SK-N-SH (cell line): ENCODE measurements at regions not wholly inside any gene's neighbourhood (a gene's known extent, or its start where the extent isn't known, plus 50 kb on each side); places are given as distances from the start of the nearest gene placed in this dataset.
A peak's percentile ranks its signal among the peaks of the same experiment; 100 is the strongest.

Source experiments
- CTCF ChIA-PET: fragments of 300-600, 350-600 bp; formaldehyde crosslinking; extraction: SDS; loops from one replicate; lab custom pipeline; 2021; lab: Yijun Ruan, JAX
- POLR2A ChIA-PET: fragments of 350-600 bp; sonication (Branson Sonifier 250); formaldehyde crosslinking; extraction: SDS; loops from one replicate; lab custom pipeline; 2020; ENCODE audit warnings: antibody characterized with exemption, inconsistent platforms; lab: Yijun Ruan, JAX
- DNase-seq: peaks from one replicate; pipeline ENCODE4 v3.0.0; 2012
- H2AFZ ChIP-seq: fragments of 200-600 bp; sonication (generic); 2 replicates; pipeline ENCODE4 v1.8.1; 2016; ENCODE audit warnings: antibody characterized with exemption, mild to moderate bottlenecking, low read depth
- H3F3A ChIP-seq: fragments of 200-600 bp; sonication (generic); replicated peaks from 2 replicates; pipeline ENCODE3; 2016; ENCODE audit warnings: antibody characterized with exemption, mild to moderate bottlenecking; ENCODE audit not compliant: insufficient read depth
- H3K27ac ChIP-seq, 2 experiments: fragments of 200-500 bp in 1 of 2; fragments of 200-600 bp in 1 of 2; sonication (Bioruptor generic) in 1 of 2; sonication (generic), shearing (Covaris generic) in 1 of 2; 2 replicates each; pipeline versions ENCODE4 v1.5.1 to v1.6.1; 2014 to 2016; ENCODE audit warnings: low read depth in 2 of 2, inconsistent platforms in 1 of 2, low read length in 1 of 2, mild to moderate bottlenecking in 1 of 2, mixed read lengths in 1 of 2
- H3K27me3 ChIP-seq: fragments of 200-600 bp; sonication (generic), shearing (Covaris generic); 2 replicates; pipeline ENCODE4 v1.6.1; 2016; ENCODE audit warnings: mixed run types; ENCODE audit not compliant: insufficient read depth
- H3K36me3 ChIP-seq, 2 experiments: fragments of 200-500 bp in 1 of 2; fragments of 200-600 bp in 1 of 2; sonication (Bioruptor generic) in 1 of 2; sonication (generic) in 1 of 2; replicated peaks in 1 of 2; 2 replicates each; pipeline versions ENCODE3 to v1.5.1; 2014 to 2016; ENCODE audit warnings: low read length in 1 of 2, mild to moderate bottlenecking in 1 of 2; ENCODE audit not compliant: insufficient read depth in 2 of 2, control insufficient read depth in 1 of 2
- H3K4me1 ChIP-seq, 2 experiments: fragments of 200-500 bp in 1 of 2; fragments of 200-600 bp in 1 of 2; sonication (Bioruptor generic) in 1 of 2; sonication (generic), shearing (Covaris generic) in 1 of 2; 2 replicates each; pipeline versions ENCODE4 v1.5.1 to v1.6.1; 2014 to 2016; ENCODE audit warnings: low read depth in 1 of 2, low read length in 1 of 2, mixed run types in 1 of 2; ENCODE audit not compliant: insufficient read depth in 2 of 2, control insufficient read depth in 1 of 2
- H3K4me2 ChIP-seq: fragments of 200-600 bp; sonication (generic), shearing (Covaris generic); 2 replicates; pipeline ENCODE4 v1.6.1; 2017; ENCODE audit warnings: mixed run types
- H3K4me3 ChIP-seq, 2 experiments: fragments of 200-500 bp in 1 of 2; fragments of 200-600 bp in 1 of 2; sonication (Bioruptor generic) in 1 of 2; sonication (generic), shearing (Covaris generic) in 1 of 2; 2 replicates each; pipeline versions ENCODE4 v1.5.1 to v1.8.1; 2014 to 2016; ENCODE audit warnings: low read depth in 2 of 2, inconsistent platforms in 1 of 2, low read length in 1 of 2, mild to moderate bottlenecking in 1 of 2, mixed read lengths in 1 of 2, moderate library complexity in 1 of 2
- H3K79me2 ChIP-seq: fragments of 200-600 bp; sonication (generic); 2 replicates; pipeline ENCODE4 v1.8.1; 2017; ENCODE audit warnings: mild to moderate bottlenecking; ENCODE audit not compliant: insufficient read depth
- H3K9ac ChIP-seq: fragments of 200-600 bp; sonication (generic); 2 replicates; pipeline ENCODE4 v1.6.1; 2017; ENCODE audit warnings: mixed run types
- H3K9me2 ChIP-seq: fragments of 200-600 bp; sonication (generic); 2 replicates; pipeline ENCODE4 v1.6.1; 2017; ENCODE audit warnings: mixed run types
- H3K9me3 ChIP-seq: fragments of 200-600 bp; sonication (generic); 2 replicates; pipeline ENCODE4 v1.6.1; 2017; ENCODE audit warnings: mixed run types, mild to moderate bottlenecking, moderate library complexity
- H4K20me1 ChIP-seq: fragments of 200-600 bp; sonication (generic); 2 replicates; pipeline ENCODE4 v1.6.1; 2017; ENCODE audit warnings: mild to moderate bottlenecking, mixed run types; ENCODE audit not compliant: insufficient read depth
- ELF1 ChIP-seq: IDR thresholded peaks from 2 replicates; pipeline ENCODE4 v1.4.0; 2012
- EZH2phosphoT487 ChIP-seq: fragments of 200-600 bp; sonication (generic); IDR thresholded peaks from 2 replicates; pipeline ENCODE4 v1.6.1; 2017; ENCODE audit warnings: low read depth, mixed run types, mild to moderate bottlenecking, antibody characterized with exemption, moderate library complexity, borderline replicate concordance
- FOXM1 ChIP-seq: IDR thresholded peaks from 2 replicates; pipeline ENCODE4 v1.4.0; 2012; ENCODE audit warnings: low read depth, mild to moderate bottlenecking
- GATA2 ChIP-seq: sonication (generic); formaldehyde crosslinking; IDR thresholded peaks from 2 replicates; pipeline ENCODE4 v1.5.0; 2020; ENCODE audit warnings: mild to moderate bottlenecking, missing genetic modification reagents
- MEF2A ChIP-seq: IDR thresholded peaks from 2 replicates; pipeline ENCODE4 v1.4.0; 2012; ENCODE audit warnings: low read depth, borderline replicate concordance
- POLR2AphosphoS5 ChIP-seq: IDR thresholded peaks from 2 replicates; pipeline ENCODE4 v1.6.1; 2012; ENCODE audit warnings: low read depth, low read length
- RCOR1 ChIP-seq: fragments of 150-350 bp; IDR thresholded peaks from 2 replicates; pipeline ENCODE4 v1.6.1; 2017; ENCODE audit warnings: antibody characterized with exemption, low read length
- TCF12 ChIP-seq: IDR thresholded peaks from 2 replicates; pipeline ENCODE4 v1.4.0; 2012
- TEAD4 ChIP-seq: IDR thresholded peaks from 2 replicates; pipeline ENCODE4 v1.4.0; 2012; ENCODE audit warnings: mild to moderate bottlenecking, borderline replicate concordance; ENCODE audit not compliant: insufficient read depth
- YY1 ChIP-seq: IDR thresholded peaks from 2 replicates; pipeline ENCODE4 v1.4.0; 2012; ENCODE audit warnings: low read depth, mild to moderate bottlenecking
- WGBS: methylation state at CpG from one replicate; pipeline ENCODE4 v1.1.6; 2017; ENCODE audit warnings: low lambda C conversion rate; 5-methylcytosine and 5-hydroxymethylcytosine counted together
- TF ChIP-seq, protein P1 (sequence below): IDR thresholded peaks from 2 replicates; pipeline ENCODE4 v1.6.1; 2012; ENCODE audit warnings: mild to moderate bottlenecking, low read depth, low read length, moderate library complexity
- TF ChIP-seq, protein P2 (sequence below): fragments of 150-350 bp; IDR thresholded peaks from 2 replicates; pipeline ENCODE4 v1.6.1; 2017; ENCODE audit warnings: antibody characterized with exemption, low read length, low read depth, borderline replicate concordance
- TF ChIP-seq, protein P3 (sequence below): fragments of 150-350 bp; IDR thresholded peaks from 2 replicates; pipeline ENCODE4 v1.6.1; 2016; ENCODE audit warnings: mild to moderate bottlenecking, low read depth, low read length

DNA sequence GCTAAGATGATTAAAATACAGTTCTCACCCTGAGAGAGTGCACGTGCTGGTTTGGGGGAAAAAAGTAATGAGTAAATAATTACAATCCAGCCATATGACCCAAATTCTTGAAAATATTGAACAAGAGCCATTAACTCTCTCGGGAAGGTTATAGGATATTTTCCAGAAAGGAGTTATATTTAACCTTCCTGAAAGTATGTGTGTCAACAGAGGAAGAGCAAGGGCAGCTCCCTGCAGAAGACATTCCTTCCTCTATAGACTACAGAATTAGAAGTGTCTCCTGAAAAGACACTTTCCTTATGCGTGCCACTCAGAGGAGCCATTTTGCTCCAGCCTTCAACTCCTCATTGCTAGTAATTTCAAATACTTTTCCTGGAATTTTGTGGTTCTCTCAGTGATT, 648.7 kb downstream of the USP25 start:
- Histone ChIP-seq H3K4me2 (no peak overlapping the region), H3F3A (no peaks in the 10 kb centered on the region), H3K9ac (no peak overlapping the region), H3K79me2 (no peaks in the 10 kb centered on the region), H2AFZ (no peak overlapping the region), H3K4me3 (peak overlapping the region in 1 of 2 experiments; percentile 26; a peak in 1 of 4 replicates), H4K20me1 (no peaks in the 10 kb centered on the region), H3K4me1 (no peaks in the 10 kb centered on the region), H3K27ac (no peak overlapping the region), H3K36me3 (no peaks in the 10 kb centered on the region), H3K9me3 (no peaks in the 10 kb centered on the region), H3K27me3 (no peaks in the 10 kb centered on the region), H3K9me2 (no peaks in the 10 kb centered on the region)
- CTCF ChIA-PET, result no interaction called here
- no peak for TF ChIP-seq MEF2A
- TF ChIP-seq POLR2AphosphoS5, result no peak
- no peak for TF ChIP-seq RCOR1
- TF ChIP-seq GATA2 (CRISPR knock-in tag), result no peak
- no peak for TF ChIP-seq FOXM1
- TF ChIP-seq, protein P1, sequence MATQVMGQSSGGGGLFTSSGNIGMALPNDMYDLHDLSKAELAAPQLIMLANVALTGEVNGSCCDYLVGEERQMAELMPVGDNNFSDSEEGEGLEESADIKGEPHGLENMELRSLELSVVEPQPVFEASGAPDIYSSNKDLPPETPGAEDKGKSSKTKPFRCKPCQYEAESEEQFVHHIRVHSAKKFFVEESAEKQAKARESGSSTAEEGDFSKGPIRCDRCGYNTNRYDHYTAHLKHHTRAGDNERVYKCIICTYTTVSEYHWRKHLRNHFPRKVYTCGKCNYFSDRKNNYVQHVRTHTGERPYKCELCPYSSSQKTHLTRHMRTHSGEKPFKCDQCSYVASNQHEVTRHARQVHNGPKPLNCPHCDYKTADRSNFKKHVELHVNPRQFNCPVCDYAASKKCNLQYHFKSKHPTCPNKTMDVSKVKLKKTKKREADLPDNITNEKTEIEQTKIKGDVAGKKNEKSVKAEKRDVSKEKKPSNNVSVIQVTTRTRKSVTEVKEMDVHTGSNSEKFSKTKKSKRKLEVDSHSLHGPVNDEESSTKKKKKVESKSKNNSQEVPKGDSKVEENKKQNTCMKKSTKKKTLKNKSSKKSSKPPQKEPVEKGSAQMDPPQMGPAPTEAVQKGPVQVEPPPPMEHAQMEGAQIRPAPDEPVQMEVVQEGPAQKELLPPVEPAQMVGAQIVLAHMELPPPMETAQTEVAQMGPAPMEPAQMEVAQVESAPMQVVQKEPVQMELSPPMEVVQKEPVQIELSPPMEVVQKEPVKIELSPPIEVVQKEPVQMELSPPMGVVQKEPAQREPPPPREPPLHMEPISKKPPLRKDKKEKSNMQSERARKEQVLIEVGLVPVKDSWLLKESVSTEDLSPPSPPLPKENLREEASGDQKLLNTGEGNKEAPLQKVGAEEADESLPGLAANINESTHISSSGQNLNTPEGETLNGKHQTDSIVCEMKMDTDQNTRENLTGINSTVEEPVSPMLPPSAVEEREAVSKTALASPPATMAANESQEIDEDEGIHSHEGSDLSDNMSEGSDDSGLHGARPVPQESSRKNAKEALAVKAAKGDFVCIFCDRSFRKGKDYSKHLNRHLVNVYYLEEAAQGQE, result no peak
- no peak for TF ChIP-seq ELF1
- no peak for TF ChIP-seq EZH2phosphoT487
- TF ChIP-seq, protein P2, sequence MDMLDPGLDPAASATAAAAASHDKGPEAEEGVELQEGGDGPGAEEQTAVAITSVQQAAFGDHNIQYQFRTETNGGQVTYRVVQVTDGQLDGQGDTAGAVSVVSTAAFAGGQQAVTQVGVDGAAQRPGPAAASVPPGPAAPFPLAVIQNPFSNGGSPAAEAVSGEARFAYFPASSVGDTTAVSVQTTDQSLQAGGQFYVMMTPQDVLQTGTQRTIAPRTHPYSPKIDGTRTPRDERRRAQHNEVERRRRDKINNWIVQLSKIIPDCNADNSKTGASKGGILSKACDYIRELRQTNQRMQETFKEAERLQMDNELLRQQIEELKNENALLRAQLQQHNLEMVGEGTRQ, result no peak
- TF ChIP-seq YY1, result no peak
- no peak for TF ChIP-seq TCF12
- TF ChIP-seq, protein P3, sequence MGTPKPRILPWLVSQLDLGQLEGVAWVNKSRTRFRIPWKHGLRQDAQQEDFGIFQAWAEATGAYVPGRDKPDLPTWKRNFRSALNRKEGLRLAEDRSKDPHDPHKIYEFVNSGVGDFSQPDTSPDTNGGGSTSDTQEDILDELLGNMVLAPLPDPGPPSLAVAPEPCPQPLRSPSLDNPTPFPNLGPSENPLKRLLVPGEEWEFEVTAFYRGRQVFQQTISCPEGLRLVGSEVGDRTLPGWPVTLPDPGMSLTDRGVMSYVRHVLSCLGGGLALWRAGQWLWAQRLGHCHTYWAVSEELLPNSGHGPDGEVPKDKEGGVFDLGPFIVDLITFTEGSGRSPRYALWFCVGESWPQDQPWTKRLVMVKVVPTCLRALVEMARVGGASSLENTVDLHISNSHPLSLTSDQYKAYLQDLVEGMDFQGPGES, result no peak
- POLR2A ChIA-PET, result no interaction called here
- 50% methylated on average over 3 of the region's 3 CpGs for WGBS
- no peak for DNase-seq

DNA sequence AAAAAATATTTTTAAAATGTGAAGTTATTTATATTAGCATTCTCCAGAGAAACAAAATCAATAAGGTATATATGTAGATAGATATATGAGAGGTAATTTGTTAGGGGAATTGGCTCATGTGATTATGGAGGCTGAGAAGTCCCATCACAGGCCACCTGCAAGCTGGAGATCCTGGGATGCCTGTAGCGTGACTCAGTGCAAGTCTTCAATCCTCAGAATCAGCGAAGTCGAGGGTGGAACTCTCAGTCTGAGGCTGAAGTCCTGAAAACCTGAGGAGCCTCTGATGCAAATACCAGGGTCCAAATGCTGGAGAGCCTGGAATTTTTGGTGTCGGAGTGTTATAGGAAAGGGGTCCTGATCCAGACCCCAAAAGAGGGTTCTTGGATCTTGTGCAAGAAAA, 658.5 kb downstream of the USP25 start:
- no peak for DNase-seq
- no peaks in the 10 kb centered on the region for H3K79me2 ChIP-seq
- H3F3A ChIP-seq, result no peaks in the 10 kb centered on the region
- POLR2A ChIA-PET, result no interaction called here
- no peak overlapping the region for H2AFZ ChIP-seq
- no peak overlapping the region for H3K27ac ChIP-seq
- no peaks in the 10 kb centered on the region for H3K27me3 ChIP-seq
- H3K4me2 ChIP-seq, result no peak overlapping the region
- H3K9ac ChIP-seq, result no peak overlapping the region
- no peaks in the 10 kb centered on the region for H3K4me1 ChIP-seq
- TF ChIP-seq TEAD4 (no peak), POLR2AphosphoS5 (no peak)
- no peaks in the 10 kb centered on the region for H3K9me3 ChIP-seq
- no peaks in the 10 kb centered on the region for H3K36me3 ChIP-seq
- H3K9me2 ChIP-seq, result no peaks in the 10 kb centered on the region
- no peaks in the 10 kb centered on the region for H4K20me1 ChIP-seq
- CTCF ChIA-PET, result no interaction called here
- 60% methylated on average over 4 of the region's 4 CpGs for WGBS
- no peak overlapping the region for H3K4me3 ChIP-seq
